Central memory CD8-positive, alpha-beta T cell (primary cell): ENCODE measurements at regions not wholly inside any gene's neighbourhood (a gene's known extent, or its start where the extent isn't known, plus 50 kb on each side); places are given as distances from the start of the nearest gene placed in this dataset.

Experiments used
- ATAC-seq: fragments of 150-1000 bp; cut with Tn5 transposase; replicated peaks from 2 replicates; pipeline ENCODE4 v1.10.0; 2022; ENCODE audit warnings: mild to moderate bottlenecking, moderate FRiP score, moderate number of reproducible peaks; ENCODE audit not compliant: poor library complexity, severe bottlenecking; ENCODE audit errors: extremely low read depth
- DNase-seq, 2 donors: peaks; one replicate each; pipeline ENCODE4 v3.0.0; 2021; ENCODE audit warnings: low spot score in 2 of 2
- H3K27ac Mint-ChIP-seq: one replicate; pipeline ENCODE4 v1.8.0; 2022; ENCODE audit warnings: low read depth, mild to moderate bottlenecking, moderate library complexity, mixed read lengths
- H3K27me3 Mint-ChIP-seq: one replicate; pipeline ENCODE4 v1.8.0; 2022; ENCODE audit warnings: mixed read lengths
- H3K36me3 Mint-ChIP-seq: one replicate; pipeline ENCODE4 v1.8.0; 2022; ENCODE audit warnings: mild to moderate bottlenecking, moderate library complexity, mixed read lengths; ENCODE audit not compliant: insufficient read depth
- H3K4me1 Mint-ChIP-seq: one replicate; pipeline ENCODE4 v1.8.0; 2022; ENCODE audit warnings: mixed read lengths
- H3K4me3 Mint-ChIP-seq: one replicate; pipeline ENCODE4 v1.8.0; 2022; ENCODE audit warnings: mild to moderate bottlenecking, moderate library complexity, mixed read lengths
- H3K9me3 Mint-ChIP-seq: one replicate; pipeline ENCODE4 v1.8.0; 2022; ENCODE audit warnings: mixed read lengths

DNA sequence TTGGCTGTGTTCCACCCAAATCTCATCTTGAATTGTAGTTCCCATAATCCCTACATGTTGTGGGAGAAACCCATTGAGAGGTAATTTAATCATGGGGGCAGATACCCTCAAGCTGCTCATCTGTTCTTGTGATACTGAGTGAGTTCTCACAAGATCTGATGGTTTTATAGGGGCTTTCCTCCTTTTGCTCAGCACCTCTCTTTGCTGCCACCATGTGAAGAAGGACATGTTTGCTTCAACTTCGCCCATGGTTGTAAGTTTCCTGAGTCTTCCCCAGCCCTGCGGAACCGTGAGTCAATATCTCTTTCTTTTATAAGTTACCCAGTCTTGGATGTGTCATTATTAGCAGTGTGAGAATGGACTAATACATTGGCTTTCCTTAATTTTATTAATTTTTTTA, 527.8 kb downstream of the MDFIC start:
- no peak overlapping the region for H3K4me3 Mint-ChIP-seq
- peaks cover 20% of the 10 kb centered on the region for H3K27me3 Mint-ChIP-seq
- no peaks in the 10 kb centered on the region for H3K36me3 Mint-ChIP-seq
- no peak overlapping the region for H3K27ac Mint-ChIP-seq
- DNase-seq (no peak), ATAC-seq (no peak)
- no peaks in the 10 kb centered on the region for H3K9me3 Mint-ChIP-seq
- no peaks in the 10 kb centered on the region for H3K4me1 Mint-ChIP-seq

DNA sequence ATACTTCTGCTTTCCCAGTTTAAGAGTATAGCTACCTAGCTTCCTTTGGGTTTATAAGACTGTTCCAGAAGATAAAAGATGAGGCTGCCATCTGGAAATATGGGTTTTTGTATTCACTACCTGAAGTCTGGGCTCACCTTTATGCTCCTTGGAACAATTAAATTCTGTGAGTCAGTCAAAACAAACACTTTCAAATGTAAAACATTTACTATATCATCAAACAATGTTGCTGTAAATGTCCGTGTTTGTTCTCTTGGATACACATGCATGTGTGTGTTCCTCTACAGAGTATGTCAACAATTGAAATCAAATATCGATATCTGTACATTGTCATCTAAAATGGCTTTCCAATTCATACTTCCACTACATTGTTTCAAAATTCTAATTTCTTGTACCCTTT, 525.6 kb downstream of the MDFIC start:
- no peak overlapping the region for H3K4me3 Mint-ChIP-seq
- no peak for ATAC-seq
- DNase-seq = no peak

DNA sequence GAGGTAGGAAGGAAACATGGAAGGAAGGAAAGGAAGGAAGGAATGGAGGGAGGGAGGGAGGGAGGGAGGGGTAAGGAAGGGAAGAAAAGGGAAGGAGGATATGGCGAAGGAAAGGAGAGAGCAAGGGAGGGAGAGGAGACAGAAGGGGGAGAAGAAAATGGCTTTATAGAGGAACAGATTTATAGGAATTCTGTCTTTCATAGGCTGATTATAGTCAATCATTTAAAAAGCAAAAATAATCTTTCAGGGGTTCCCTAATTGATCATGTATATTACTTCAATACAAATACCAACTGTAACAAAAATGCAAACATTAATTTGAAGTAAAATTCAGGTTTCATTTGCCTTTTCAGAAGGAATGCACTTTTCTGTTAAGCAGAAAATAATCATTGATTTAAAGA, 519.1 kb downstream of the MDFIC start:
- H3K27ac Mint-ChIP-seq = no peak overlapping the region
- H3K9me3 Mint-ChIP-seq = no peaks in the 10 kb centered on the region
- no peak overlapping the region for H3K4me3 Mint-ChIP-seq
- DNase-seq = no peak
- peaks cover 1% of the 10 kb centered on the region for H3K36me3 Mint-ChIP-seq
- ATAC-seq = no peak
- H3K4me1 Mint-ChIP-seq = no peaks in the 10 kb centered on the region
- H3K27me3 Mint-ChIP-seq = no peaks in the 10 kb centered on the region

More for the DNA sequence above, 525.6 kb downstream of the MDFIC start:
- Mint-ChIP-seq H3K27ac (no peak overlapping the region), H3K4me1 (no peaks in the 10 kb centered on the region), H3K9me3 (no peaks in the 10 kb centered on the region), H3K27me3 (peaks cover 16% of the 10 kb centered on the region), H3K36me3 (peaks cover 1% of the 10 kb centered on the region)

DNA sequence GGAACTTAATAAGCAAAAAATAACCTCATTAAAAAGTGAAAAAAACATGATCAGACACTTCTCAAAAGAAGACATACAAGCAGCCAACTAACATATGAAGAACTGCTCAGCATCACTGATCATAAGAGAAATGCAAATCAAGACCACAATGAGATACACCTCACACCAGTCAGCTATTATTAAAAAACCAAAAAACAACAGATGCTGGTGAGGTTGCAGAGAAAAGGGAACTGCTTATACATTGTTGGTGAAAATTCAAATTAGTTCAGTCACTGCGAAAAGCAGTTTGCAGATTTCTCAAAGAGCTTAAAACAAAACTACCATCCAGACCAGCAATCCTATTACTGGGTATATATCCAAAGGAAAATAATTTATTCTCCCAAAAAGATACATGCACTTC, 513.3 kb downstream of the MDFIC start:
- Mint-ChIP-seq H3K27me3 (no peaks in the 10 kb centered on the region), H3K36me3 (no peaks in the 10 kb centered on the region), H3K4me1 (no peaks in the 10 kb centered on the region), H3K9me3 (peaks cover 7% of the 10 kb centered on the region), H3K27ac (no peak overlapping the region), H3K4me3 (no peak overlapping the region)
- ATAC-seq (no peak), DNase-seq (no peak)

DNA sequence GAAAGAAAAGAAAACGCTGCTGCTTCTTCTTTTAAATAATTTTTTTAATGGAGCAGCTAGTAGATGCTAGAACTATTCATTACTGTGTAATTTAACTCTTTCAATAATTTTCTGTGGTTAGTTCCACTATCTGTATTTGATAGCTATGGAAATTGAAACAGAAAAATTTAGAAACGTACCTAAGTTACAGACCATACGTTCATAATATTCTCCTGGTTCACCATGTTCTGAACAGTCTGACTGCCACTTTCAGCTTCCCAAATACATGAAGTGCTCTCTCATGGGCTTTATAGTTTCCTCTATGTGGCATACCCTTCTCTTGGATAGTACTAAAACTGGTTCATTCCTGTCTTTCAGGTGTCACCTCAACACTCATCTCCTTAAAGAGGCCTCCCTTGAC, 508.0 kb downstream of the MDFIC start:
- peaks cover 7% of the 10 kb centered on the region for H3K9me3 Mint-ChIP-seq
- no peaks in the 10 kb centered on the region for H3K36me3 Mint-ChIP-seq
- H3K27me3 Mint-ChIP-seq = no peaks in the 10 kb centered on the region
- no peaks in the 10 kb centered on the region for H3K4me1 Mint-ChIP-seq
- H3K27ac Mint-ChIP-seq = no peak overlapping the region
- H3K4me3 Mint-ChIP-seq = no peak overlapping the region
- DNase-seq (no peak), ATAC-seq (no peak)

DNA sequence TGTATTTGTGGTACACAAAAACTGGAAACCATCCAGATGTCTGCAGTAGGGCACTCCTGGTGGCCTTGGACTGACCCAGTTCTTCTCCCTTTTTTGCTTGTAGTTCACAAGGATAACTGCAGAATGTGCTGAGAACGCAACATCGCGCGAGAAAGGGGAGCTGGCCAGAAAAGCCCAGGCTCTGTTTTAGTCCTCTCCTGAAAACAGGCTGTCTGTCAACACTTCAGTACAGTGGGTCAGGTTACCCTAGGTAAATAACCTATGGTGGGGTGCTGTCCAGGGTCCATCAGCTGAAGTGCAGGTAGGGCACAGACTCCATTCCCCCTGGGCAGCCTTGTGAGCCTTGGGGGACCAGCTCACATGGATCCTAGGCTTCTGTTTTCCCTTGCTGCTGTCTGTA, 495.8 kb downstream of the MDFIC start:
- ATAC-seq (no peak), DNase-seq (no peak)
- H3K4me1 Mint-ChIP-seq = no peaks in the 10 kb centered on the region
- H3K9me3 Mint-ChIP-seq = no peaks in the 10 kb centered on the region
- H3K36me3 Mint-ChIP-seq = no peaks in the 10 kb centered on the region
- no peak overlapping the region for H3K4me3 Mint-ChIP-seq
- no peaks in the 10 kb centered on the region for H3K27me3 Mint-ChIP-seq
- H3K27ac Mint-ChIP-seq = no peak overlapping the region

DNA sequence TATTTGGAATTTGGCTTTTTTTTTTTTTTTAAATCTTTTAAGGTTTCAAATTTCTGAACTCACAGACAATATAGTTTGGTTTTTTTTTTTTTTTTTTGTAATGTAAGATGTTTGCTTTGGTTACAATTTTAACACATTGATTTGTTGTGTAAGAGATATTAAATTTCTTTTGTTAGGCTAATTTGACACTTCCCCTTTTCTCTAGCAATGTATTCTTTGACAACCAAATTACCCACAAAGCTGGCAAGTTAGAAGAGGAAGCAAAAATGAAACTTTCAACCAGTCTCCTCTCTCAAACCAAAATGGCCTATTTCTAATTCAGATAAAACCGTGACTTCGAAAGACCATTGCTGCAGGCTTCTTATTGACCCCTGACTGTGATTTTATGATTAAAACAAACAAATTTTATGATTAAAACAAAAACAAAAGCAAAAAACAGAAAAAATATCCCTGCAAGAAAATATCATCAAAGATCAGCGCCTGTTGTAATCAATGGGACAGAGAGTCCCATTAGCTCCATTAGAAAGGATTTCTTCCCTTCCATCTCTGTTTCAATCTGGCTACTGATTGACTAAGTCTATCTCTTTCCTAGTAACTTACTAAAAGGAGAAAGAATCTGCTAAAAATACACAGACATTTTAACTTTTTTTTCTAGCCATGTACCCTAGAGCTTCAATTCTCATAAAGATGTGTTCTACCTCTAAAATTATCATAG, 489.2 kb downstream of the MDFIC start:
- no peak overlapping the region for H3K4me3 Mint-ChIP-seq
- H3K27ac Mint-ChIP-seq = no peak overlapping the region
- H3K4me1 Mint-ChIP-seq = no peaks in the 10 kb centered on the region
- no peaks in the 10 kb centered on the region for H3K9me3 Mint-ChIP-seq
- no peak for DNase-seq
- H3K27me3 Mint-ChIP-seq = no peaks in the 10 kb centered on the region
- no peaks in the 10 kb centered on the region for H3K36me3 Mint-ChIP-seq
- peak; percentile 38 for ATAC-seq

DNA sequence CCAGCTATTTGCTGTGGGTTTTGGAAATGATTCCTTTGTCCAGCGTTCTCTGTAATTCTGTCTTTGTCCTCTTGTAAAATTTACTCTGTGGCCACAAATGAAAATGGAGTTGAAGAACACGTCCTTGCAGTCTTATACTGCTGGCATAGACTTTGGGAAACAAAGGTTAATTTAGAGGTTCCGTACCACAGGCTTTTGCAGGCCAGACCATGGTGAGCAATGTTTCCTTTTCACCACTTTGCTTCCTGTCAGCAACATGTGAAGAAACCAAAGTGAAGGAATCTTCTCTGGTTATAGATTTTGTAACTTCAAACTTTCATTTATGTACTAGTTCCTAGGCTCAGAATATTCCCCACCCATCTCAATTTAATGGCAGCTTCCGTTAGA, 488.5 kb downstream of the MDFIC start:
- H3K36me3 Mint-ChIP-seq = no peaks in the 10 kb centered on the region
- H3K27me3 Mint-ChIP-seq = no peaks in the 10 kb centered on the region
- H3K27ac Mint-ChIP-seq = no peak overlapping the region
- DNase-seq (no peak), ATAC-seq (no peak)
- H3K4me1 Mint-ChIP-seq = no peaks in the 10 kb centered on the region
- H3K4me3 Mint-ChIP-seq = no peak overlapping the region
- no peaks in the 10 kb centered on the region for H3K9me3 Mint-ChIP-seq

DNA sequence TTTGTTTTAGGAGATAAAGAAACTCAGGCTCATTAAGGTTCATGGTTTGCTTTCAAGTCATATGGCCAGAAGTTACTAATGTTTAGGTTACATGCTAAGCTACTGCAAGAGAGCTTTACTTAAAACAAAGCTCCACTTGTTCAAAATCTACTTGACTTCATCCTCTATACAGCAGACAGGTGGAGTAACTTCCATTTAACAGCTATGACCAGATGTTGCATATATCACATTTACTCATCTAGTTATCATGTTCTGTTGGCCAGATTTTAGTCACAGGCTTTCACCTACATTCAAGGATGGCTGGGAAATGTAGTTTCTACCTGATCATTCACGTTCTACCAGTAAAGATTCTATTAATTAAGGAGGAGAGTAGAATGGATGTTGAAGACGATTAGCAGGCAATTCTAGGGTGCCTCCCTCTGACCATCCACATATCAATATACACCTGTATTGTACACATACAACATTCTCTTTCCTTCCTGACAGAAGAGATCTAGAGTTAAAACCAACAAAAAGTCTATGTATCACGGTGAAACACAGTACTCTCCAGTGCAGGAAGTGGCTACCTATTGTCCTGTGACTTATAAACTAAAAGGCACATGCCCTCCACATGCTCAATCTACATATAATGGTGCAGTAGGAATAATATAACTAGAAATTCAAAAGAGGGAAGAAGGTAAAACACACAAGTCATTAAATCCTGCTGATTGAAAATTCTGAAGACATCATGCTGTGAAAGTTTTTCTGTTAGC, 488.0 kb downstream of the MDFIC start:
- Mint-ChIP-seq H3K4me3 (no peak overlapping the region), H3K4me1 (no peaks in the 10 kb centered on the region), H3K9me3 (no peaks in the 10 kb centered on the region), H3K27me3 (no peaks in the 10 kb centered on the region), H3K36me3 (no peaks in the 10 kb centered on the region), H3K27ac (no peak overlapping the region)
- DNase-seq = no peak
- no peak for ATAC-seq

DNA sequence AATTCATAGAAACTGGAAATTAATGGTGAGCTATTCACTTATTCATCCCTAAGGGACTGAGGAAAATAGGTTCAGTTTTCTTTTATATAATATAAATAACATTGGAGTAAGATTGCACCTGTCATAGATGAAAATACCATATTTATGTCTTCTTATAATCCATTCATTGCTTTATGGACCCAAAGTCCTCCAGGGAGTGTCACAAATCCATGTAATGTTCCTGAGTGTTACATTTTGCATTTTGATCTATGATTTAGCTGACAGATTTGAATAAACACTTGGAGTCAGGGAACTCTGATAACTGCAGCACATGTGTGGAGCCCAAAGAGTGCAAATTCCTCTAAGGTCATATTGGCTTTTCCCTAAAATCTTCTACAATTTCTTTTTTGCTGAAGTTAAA, 484.3 kb downstream of the MDFIC start:
- DNase-seq (no peak), ATAC-seq (no peak)
- Mint-ChIP-seq H3K27me3 (peaks cover 7% of the 10 kb centered on the region), H3K4me1 (no peaks in the 10 kb centered on the region), H3K36me3 (no peaks in the 10 kb centered on the region), H3K27ac (no peak overlapping the region), H3K9me3 (no peaks in the 10 kb centered on the region), H3K4me3 (no peak overlapping the region)

DNA sequence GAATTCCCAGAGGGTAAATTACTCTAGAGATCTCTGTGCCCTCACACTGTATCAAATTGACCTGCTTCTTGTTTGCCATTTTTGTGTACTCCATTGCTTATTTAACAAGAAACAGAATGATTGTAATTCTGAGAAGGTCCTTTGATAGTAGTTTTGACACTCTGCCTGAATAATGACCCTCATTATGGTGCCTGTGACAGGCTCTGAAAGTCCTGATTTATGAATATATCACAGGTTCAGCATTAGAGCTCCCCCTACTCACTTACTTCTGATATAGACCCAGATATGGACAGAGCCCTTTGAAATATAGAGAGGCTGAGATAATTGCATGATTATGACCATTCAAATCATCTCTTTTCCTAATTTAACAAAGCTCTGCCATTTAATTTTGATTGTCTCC, 465.2 kb downstream of the MDFIC start:
- Mint-ChIP-seq H3K27me3 (peaks cover 6% of the 10 kb centered on the region), H3K27ac (no peak overlapping the region), H3K9me3 (peaks cover 4% of the 10 kb centered on the region), H3K4me3 (no peak overlapping the region), H3K4me1 (no peaks in the 10 kb centered on the region), H3K36me3 (peaks cover under 1% of the 10 kb centered on the region)
- ATAC-seq = no peak
- DNase-seq = no peak

DNA sequence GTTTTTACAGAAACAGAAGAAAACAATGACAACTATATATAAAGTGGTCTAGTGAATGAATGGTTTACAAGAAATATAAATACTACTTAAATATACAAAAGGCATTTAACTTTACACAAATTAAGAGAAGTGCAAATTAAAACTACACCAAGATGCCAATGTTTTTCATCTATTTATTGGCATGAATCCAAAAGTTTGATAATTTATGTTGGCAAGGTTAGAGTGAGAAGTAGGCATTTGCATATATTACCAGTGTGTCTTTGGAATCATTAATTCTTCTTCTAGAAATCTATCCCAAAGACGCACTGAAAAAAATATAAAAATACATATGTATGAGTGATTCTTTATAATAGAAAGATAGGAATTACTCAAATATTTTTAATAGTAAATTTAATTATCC, 457.4 kb downstream of the MDFIC start:
- H3K9me3 Mint-ChIP-seq = no peaks in the 10 kb centered on the region
- no peaks in the 10 kb centered on the region for H3K36me3 Mint-ChIP-seq
- no peaks in the 10 kb centered on the region for H3K4me1 Mint-ChIP-seq
- H3K27me3 Mint-ChIP-seq = peaks cover 23% of the 10 kb centered on the region
- DNase-seq = no peak
- no peak for ATAC-seq
- H3K27ac Mint-ChIP-seq = no peak overlapping the region
- no peak overlapping the region for H3K4me3 Mint-ChIP-seq

DNA sequence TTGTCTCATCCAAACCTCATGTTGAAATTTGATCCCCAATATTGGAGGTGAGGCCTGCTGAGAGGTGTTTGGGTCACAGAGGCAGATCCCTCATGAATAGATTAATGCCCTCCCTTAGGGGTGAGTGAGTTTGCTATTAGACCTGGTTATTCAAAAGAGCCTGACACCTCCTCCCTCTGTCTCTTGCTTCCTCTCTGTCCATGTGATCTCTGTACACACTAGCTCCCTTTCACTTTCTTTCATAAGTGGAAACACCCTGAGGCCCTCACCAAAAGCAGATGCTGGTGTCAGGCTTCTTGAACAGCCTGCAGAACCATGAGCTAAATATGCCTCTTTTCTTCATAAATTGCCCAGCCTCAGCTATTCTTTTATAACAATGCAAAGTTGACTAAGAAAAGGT, 447.1 kb downstream of the MDFIC start:
- no peak overlapping the region for H3K27ac Mint-ChIP-seq
- H3K4me1 Mint-ChIP-seq = peaks cover 5% of the 10 kb centered on the region
- no peak overlapping the region for H3K4me3 Mint-ChIP-seq
- H3K9me3 Mint-ChIP-seq = peaks cover 6% of the 10 kb centered on the region
- H3K27me3 Mint-ChIP-seq = no peaks in the 10 kb centered on the region
- no peak for ATAC-seq
- no peaks in the 10 kb centered on the region for H3K36me3 Mint-ChIP-seq
- DNase-seq = no peak
